ENCODE measurements at regions not wholly inside any gene's neighbourhood (a gene's known extent, or its start where the extent isn't known, plus 50 kb on each side); places are given as distances from the start of the nearest gene placed in this dataset.
A peak's percentile ranks its signal among the peaks of the same experiment; 100 is the strongest.

DNA sequence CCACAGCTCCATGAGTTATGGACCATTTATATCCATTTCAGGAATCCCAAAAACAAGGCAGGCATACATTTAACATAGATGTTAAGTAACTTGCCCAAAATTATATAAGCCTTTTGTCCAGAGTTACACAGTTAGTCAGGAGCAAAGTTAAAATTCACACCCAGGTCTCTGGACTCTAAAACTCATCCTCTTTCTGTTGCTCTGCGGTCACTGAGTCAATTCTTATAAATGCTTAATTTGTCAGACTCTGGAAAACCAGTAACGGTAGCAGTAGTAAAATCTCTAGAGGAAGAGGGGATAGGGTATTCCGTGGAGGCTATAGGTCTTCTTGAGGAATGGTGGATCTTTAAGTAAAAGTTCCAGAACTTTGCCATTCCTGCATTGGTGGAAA, 223.6 kb upstream of the JUN start:
- Mint-ChIP-seq H3K9me3 (no peaks in the 10 kb centered on the region), H3K27me3 (peaks cover 10% of the 10 kb centered on the region), H3K4me3 (peak overlapping the region; percentile 2), H3K36me3 (ENCODE audit: low read depth) (no peaks in the 10 kb centered on the region), H3K4me1 (peaks cover 23% of the 10 kb centered on the region), H3K27ac (peak overlapping the region; percentile 41)
- ATAC-seq (replicated peaks), result peak; percentile 31

DNA sequence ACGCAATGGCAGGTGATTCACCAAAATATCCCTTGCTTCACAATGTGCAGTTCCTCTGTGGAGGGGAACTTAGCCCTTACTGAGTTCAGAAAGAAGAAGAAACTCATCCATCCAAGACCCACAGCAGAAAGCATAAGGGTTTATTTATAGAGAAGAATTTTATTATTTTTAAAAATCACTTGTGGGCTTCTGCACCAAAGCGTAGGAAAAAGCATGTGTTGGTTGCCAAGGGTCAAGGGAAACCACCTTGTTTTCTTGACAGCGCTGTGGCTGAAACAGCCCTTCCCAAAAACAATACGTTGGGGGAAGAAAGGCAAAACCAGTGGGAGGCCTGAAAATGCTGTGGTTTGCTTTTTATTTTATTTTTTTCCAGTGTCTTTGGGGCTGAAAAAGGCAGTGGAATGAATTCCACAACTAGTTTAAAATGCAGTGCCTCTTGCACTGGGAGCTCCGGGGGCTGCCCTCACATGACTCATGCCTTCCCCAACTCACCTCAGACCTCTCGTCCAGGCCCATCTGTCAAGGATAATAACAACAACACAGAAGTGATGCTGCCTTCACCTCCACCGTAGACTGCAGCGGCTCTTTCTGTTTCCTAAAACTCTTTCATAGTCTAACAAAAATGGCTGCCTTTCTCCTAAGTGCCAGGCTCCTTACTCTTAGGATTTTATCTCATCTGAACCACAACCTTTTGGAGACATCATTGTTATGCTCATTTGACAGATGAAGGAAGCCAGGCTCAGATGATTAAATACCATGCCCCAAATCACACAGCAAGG, 224.2 kb upstream of the JUN start:
- Mint-ChIP-seq H3K9me3 (no peaks in the 10 kb centered on the region), H3K27me3 (peaks cover 10% of the 10 kb centered on the region), H3K4me1 (peaks cover 23% of the 10 kb centered on the region), H3K4me3 (peak overlapping the region; percentile 34), H3K27ac (no peak overlapping the region), H3K36me3 (ENCODE audit: low read depth) (no peaks in the 10 kb centered on the region)
- ATAC-seq (replicated peaks), result peak; percentile 87

DNA sequence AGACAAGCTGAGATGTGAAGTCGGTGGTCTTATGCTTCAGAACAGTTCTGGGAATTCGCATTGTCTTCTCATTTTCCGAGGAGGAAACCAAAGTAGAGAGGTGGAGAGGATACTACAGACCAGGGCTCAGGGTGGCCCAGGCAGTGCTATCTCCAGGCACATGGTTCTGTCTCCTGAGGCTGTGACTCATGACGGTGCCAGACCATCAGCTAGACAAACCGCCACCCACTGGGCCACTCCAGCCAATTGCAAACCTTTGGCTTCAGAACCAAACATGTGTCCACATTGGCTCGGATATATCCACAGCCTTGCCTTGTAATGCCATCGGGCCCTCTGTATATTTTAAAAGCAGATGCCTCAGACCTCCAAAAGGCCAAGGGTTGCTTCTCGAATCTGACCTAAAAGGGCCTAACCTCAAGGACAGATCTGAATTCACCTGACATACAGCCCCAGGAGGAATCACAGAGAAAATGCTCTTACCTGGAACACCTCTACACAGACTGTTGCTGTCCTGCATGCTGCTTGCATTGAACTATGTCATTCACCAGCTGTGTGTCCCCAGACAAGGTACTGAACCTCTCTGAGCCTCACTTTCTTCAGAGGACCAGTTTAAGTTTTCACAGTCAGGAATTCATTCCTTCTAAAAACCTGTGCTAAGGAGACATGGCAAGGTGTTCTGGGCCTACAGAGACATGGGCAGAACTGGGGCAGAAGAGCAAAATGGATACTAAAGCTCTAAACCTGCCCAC, 224.9 kb upstream of the JUN start:
- H3K4me3 Mint-ChIP-seq, result peak overlapping the region; percentile 34
- no peak overlapping the region for H3K27ac Mint-ChIP-seq
- peaks cover 23% of the 10 kb centered on the region for H3K4me1 Mint-ChIP-seq
- H3K36me3 Mint-ChIP-seq (ENCODE audit: low read depth), result no peaks in the 10 kb centered on the region
- peaks cover 10% of the 10 kb centered on the region for H3K27me3 Mint-ChIP-seq
- no peaks in the 10 kb centered on the region for H3K9me3 Mint-ChIP-seq
- peak; percentile 15 for ATAC-seq (replicated peaks)

DNA sequence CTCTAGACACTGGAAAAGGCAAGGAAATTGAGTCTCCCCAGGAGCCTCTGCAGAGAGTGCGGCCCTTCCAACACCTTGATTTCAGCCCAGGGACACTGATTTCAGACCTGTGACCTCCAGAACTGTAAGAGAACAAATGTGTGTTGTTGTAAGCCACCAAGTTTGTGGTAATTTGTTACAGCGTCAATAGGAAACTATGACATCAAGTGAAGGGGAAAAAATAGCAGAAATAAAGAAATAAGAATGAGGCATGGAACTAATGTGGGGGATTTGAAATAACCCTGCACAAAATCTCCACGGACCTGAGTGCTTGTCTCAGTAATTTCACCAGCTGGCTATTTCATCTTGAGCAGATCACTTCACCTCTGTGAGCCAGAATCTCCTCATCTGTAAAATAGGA, 227.8 kb upstream of the JUN start:
- Mint-ChIP-seq H3K27me3 (peaks cover 13% of the 10 kb centered on the region), H3K4me1 (peaks cover 4% of the 10 kb centered on the region), H3K27ac (no peak overlapping the region), H3K4me3 (no peak overlapping the region), H3K9me3 (no peaks in the 10 kb centered on the region), H3K36me3 (ENCODE audit: low read depth) (no peaks in the 10 kb centered on the region)
- ATAC-seq (replicated peaks), result no peak

DNA sequence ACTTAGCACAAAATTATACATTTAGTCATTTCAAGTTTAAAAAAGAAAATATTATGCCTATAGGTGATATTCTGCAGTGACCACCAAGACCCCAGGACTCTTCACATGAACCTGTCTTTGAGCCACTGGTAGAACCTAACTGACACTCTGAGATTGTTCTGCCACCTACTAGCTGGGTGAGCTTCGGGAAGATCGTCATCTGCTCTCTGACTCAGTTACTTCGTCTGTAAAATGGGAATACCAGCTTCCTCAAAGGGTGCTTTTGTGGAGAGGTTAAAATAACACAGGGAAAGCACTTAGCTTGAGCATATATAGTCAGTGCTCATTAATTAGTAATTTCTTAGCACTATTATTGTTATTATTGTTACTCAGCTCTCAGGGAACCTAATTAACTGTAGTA, 228.5 kb upstream of the JUN start:
- no peaks in the 10 kb centered on the region for H3K36me3 Mint-ChIP-seq (ENCODE audit: low read depth)
- no peaks in the 10 kb centered on the region for H3K9me3 Mint-ChIP-seq
- H3K27me3 Mint-ChIP-seq, result peaks cover 9% of the 10 kb centered on the region
- ATAC-seq (replicated peaks), result no peak
- peaks cover 4% of the 10 kb centered on the region for H3K4me1 Mint-ChIP-seq
- no peak overlapping the region for H3K27ac Mint-ChIP-seq
- H3K4me3 Mint-ChIP-seq, result no peak overlapping the region

DNA sequence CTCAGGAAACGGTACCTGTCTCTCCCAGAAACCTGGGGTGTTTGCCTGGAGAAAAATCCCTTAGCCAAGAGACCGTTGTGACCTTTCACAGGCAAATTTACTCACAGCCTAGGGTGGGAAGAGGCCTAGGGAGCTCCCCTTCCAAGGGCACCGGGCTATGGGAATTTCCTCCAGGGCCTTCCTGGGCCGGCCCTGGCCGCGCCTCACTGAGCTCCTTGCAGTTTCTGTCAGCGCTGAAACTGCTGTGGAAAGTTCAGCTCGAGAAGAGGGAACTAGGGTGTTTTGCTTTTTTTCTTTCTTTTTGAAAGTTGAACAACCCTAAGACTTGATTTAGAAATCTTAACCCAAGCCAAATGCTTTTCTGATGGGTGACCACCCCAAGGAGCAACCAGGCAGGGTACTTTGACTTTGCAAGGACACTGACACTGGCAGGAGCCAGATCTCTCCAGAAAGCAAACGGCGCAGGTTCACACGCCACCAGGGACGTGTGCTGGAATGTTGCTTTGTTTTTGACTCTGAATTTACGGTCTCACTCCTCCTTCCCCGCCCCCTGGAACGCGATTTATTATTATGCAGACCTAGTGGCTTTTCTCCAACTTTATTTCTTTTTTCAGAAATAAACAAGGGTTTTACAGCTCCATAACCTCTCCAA, 229.6 kb upstream of the JUN start:
- H3K4me3 Mint-ChIP-seq, result peak overlapping the region; percentile 30
- H3K4me1 Mint-ChIP-seq, result peaks cover 7% of the 10 kb centered on the region

DNA sequence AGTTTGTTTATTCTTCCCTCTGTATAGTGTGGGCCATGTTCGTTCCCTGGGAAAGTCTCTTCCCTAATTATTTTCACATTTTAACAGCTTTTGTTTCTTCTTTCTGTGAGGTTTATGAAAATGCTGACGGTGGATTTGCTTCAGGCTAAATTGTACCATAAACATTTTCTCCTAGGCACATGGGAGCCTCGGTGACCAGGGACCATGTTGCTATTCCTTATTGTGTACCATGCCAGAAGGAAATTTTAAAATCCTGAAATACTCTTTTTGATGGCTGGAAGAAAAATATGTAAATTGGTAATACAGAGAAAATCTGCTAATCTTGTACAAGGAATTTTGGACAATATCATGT, 230.1 kb upstream of the JUN start:
- no peak overlapping the region for H3K27ac Mint-ChIP-seq
- no peak overlapping the region for H3K4me3 Mint-ChIP-seq
- H3K27me3 Mint-ChIP-seq, result peaks cover 9% of the 10 kb centered on the region
- no peaks in the 10 kb centered on the region for H3K36me3 Mint-ChIP-seq (ENCODE audit: low read depth)
- H3K9me3 Mint-ChIP-seq, result peaks cover 3% of the 10 kb centered on the region
- no peak for ATAC-seq (replicated peaks)
- peaks cover 9% of the 10 kb centered on the region for H3K4me1 Mint-ChIP-seq

More for the DNA sequence above, 229.6 kb upstream of the JUN start:
- H3K9me3 Mint-ChIP-seq, result peaks cover under 1% of the 10 kb centered on the region
- H3K27ac Mint-ChIP-seq, result peak overlapping the region; percentile 21
- H3K36me3 Mint-ChIP-seq (ENCODE audit: low read depth), result no peaks in the 10 kb centered on the region
- H3K27me3 Mint-ChIP-seq, result peaks cover 9% of the 10 kb centered on the region
- ATAC-seq (replicated peaks), result peak; percentile 69

DNA sequence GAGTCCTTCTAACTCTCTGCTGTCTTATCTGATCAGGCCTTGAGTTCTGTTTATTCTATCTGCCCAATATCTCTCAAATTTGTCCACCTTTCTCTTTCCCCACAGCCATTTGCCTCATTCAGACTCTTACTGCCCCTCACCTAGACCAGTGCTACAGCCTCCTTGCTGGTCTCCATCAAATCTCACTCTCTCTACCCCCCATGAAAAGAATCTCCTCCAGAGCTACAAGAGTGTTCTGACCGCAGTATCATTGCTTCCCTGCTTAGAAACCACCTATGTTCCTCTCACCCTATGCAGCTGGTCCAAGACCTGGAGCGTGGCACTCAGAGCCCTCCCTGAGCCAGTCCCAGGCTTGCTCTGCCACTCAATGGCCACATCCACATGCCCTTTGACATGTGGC, 231.0 kb upstream of the JUN start:
- Mint-ChIP-seq H3K9me3 (peaks cover 4% of the 10 kb centered on the region), H3K4me1 (peaks cover 12% of the 10 kb centered on the region), H3K27me3 (peaks cover 9% of the 10 kb centered on the region), H3K36me3 (ENCODE audit: low read depth) (no peaks in the 10 kb centered on the region), H3K4me3 (no peak overlapping the region), H3K27ac (no peak overlapping the region)
- no peak for ATAC-seq (replicated peaks)

DNA sequence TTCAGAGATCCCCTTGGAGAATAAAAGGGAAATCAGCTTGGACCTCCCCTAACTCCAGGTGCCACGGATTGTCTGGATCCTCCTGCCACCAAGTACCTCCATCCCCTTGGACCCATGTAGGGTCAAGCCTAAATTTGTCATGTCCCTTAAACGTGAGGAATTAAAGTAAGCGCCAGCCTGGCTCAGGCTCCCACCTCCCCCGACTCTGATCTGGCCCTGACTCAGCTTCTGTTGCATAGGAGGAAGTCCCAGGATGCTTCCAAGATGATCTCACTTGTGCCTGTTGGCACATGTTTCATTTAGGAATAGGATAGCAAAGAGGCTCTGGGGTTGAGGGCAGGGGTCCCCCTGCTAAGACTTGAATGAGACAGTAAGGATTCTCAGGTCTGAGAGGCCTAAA, 231.9 kb upstream of the JUN start:
- H3K4me1 Mint-ChIP-seq, result peaks cover 20% of the 10 kb centered on the region
- ATAC-seq (replicated peaks), result no peak
- H3K36me3 Mint-ChIP-seq (ENCODE audit: low read depth), result no peaks in the 10 kb centered on the region
- H3K27me3 Mint-ChIP-seq, result peaks cover 9% of the 10 kb centered on the region
- no peak overlapping the region for H3K27ac Mint-ChIP-seq
- H3K4me3 Mint-ChIP-seq, result no peak overlapping the region
- H3K9me3 Mint-ChIP-seq, result peaks cover 6% of the 10 kb centered on the region

DNA sequence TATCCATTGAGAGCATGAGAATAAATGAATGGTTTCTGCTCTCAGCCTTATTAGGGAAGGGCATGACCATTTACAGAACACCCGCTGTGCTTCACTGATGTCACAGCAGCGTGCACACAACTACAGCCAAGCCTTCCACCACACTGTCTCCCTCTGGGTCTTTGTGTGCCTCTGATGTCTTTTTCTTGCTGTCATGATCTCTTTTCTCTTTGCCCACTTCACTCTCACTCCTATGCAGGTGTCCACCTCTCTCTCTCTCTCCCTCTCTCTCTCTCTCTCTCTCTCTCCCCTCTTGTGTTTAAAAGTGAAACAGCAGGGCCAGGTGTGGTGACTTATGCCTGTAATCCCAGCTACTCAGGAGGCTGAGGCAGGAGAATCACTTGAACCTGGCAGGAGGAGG, 232.5 kb upstream of the JUN start:
- peaks cover 24% of the 10 kb centered on the region for H3K4me1 Mint-ChIP-seq
- peaks cover 6% of the 10 kb centered on the region for H3K9me3 Mint-ChIP-seq
- ATAC-seq (replicated peaks), result no peak
- no peak overlapping the region for H3K27ac Mint-ChIP-seq
- peaks cover 6% of the 10 kb centered on the region for H3K27me3 Mint-ChIP-seq
- no peaks in the 10 kb centered on the region for H3K36me3 Mint-ChIP-seq (ENCODE audit: low read depth)
- no peak overlapping the region for H3K4me3 Mint-ChIP-seq

DNA sequence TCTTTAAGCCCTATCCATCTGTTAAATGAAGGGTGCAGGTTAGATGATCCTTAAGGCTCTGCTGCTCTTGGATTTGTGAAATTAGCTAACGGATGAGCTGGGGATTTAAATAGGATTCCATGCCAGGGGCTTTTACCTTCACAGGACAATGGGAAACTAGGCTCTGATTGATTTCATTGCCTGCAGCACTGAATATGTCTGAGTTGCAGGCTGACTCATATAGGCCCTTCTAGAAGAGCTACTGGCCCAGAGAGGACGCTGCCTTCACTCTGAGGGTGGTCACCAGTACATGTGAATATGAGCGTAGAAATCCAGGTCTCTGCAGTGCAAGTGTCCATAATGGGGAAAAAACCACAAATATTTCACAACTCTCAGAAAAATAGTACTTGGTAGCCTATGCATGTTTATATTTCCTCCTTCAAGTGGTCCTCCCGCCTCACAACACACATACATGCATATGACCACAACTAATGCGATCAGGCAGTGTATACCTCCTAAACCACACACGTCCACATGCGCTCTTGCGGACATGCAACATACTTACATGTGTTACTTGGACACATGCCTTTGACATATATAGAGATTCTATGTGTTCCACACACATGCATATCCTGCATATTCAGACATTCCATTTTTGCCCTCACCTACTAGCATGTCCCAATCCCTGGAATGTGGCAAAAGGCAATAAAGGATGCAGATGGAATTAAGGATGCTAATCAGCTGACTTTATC, 233.8 kb upstream of the JUN start:
- Mint-ChIP-seq H3K4me1 (peaks cover 24% of the 10 kb centered on the region), H3K9me3 (peaks cover 6% of the 10 kb centered on the region)

DNA sequence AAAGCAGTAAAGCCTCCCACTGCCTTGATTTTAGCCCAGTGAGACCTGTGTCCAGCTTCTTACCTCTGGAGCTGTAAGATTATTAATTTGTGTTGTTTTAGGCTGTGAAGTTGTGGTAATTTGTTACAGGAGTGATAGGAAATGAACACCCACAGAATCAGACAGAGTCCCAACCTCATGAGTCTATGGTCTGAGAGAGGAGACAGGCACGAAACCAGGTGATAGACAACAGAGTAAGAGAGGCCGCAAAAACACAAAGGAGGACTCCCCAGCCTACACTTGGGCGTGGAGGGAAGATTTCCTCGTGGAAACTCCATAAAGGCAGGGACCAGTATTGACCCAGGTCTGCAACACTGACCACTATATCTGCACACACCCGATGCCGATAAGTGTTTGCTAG, 234.6 kb upstream of the JUN start:
- ATAC-seq (replicated peaks), result no peak
- Mint-ChIP-seq H3K4me1 (peaks cover 24% of the 10 kb centered on the region), H3K36me3 (ENCODE audit: low read depth) (no peaks in the 10 kb centered on the region), H3K27me3 (peaks cover 3% of the 10 kb centered on the region), H3K4me3 (peak overlapping the region; percentile 5), H3K27ac (no peak overlapping the region), H3K9me3 (peaks cover 6% of the 10 kb centered on the region)

More for the DNA sequence above, 233.8 kb upstream of the JUN start:
- Mint-ChIP-seq H3K36me3 (ENCODE audit: low read depth) (no peaks in the 10 kb centered on the region), H3K4me3 (no peak overlapping the region), H3K27me3 (peaks cover 3% of the 10 kb centered on the region), H3K27ac (no peak overlapping the region)
- ATAC-seq (replicated peaks), result no peak

DNA sequence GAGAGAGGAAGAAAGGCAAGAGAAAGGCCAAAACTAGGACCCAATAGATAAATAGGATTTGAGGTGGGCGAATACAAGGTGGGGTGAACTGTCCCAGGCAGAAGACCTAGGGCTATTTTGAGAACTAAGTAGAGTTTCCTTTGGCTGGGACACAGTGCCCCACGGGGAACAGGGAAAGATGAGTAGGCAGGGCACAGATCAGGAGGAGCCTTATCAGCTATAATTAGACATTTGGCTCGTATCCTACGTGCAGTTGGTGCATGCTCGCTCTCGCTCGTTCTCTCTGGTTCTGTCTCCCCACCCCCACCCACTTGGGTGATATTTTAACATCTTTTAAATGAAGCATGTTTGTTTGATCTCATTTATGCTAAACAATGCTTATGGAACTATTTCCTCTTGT, 235.0 kb upstream of the JUN start:
- Mint-ChIP-seq H3K27me3 (peaks cover 3% of the 10 kb centered on the region), H3K4me3 (peak overlapping the region; percentile 79), H3K27ac (no peak overlapping the region), H3K9me3 (peaks cover 6% of the 10 kb centered on the region), H3K4me1 (peaks cover 24% of the 10 kb centered on the region), H3K36me3 (ENCODE audit: low read depth) (no peaks in the 10 kb centered on the region)
- no peak for ATAC-seq (replicated peaks)

Measured in activated T-helper 17 cell treated with anti-CD3 and anti-CD28 coated beads, Interleukin-2, amount 50 U/mL, for 72 hours (primary cell).